C4-2B (cell line): ENCODE measurements at regions not wholly inside any gene's neighbourhood (a gene's known extent, or its start where the extent isn't known, plus 50 kb on each side); places are given as distances from the start of the nearest gene placed in this dataset.

ENCODE experiments used
- CTCF ChIP-seq: fragments of 450-650 bp; conservative IDR thresholded peaks from 2 replicates; pipeline ENCODE4 v1.5.1; 2017; ENCODE audit warnings: mild to moderate bottlenecking
- ZFX ChIP-seq: fragments of 450-650 bp; IDR thresholded peaks from 2 replicates; pipeline ENCODE4 v1.6.1; 2017

GRCh38 chr4:111798840-111799239 is 346.4 kb upstream of the FAM241A start:
- TF ChIP-seq CTCF (peak; percentile 31), ZFX (no peak)
